Neural crest cell (in vitro differentiated cells): ENCODE measurements at regions not wholly inside any gene's neighbourhood (a gene's known extent, or its start where the extent isn't known, plus 50 kb on each side); places are given as distances from the start of the nearest gene placed in this dataset.
"Not testable (repeated sequence)": the region's sequence is repeated elsewhere in the genome, so short reads cannot be mapped to it uniquely, and the experiment has no call there.

ENCODE experiments used
- DNase-seq: peaks from one replicate; pipeline ENCODE4 v3.0.0; 2021; ENCODE audit warnings: low read depth, mixed read lengths, low spot score
- H3K27ac Mint-ChIP-seq: one replicate; pipeline ENCODE4 v1.8.0; 2021; ENCODE audit warnings: mild to moderate bottlenecking, mixed read lengths; ENCODE audit not compliant: unreplicated experiment
- H3K27me3 Mint-ChIP-seq: 2 replicates; pipeline ENCODE4 v1.8.0; 2021; ENCODE audit warnings: low read depth, mild to moderate bottlenecking, mixed read lengths
- H3K36me3 Mint-ChIP-seq: 2 replicates; pipeline ENCODE4 v1.8.0; 2021; ENCODE audit warnings: low read depth, mild to moderate bottlenecking, mixed read lengths
- H3K4me1 Mint-ChIP-seq: 2 replicates; pipeline ENCODE4 v1.8.0; 2021; ENCODE audit warnings: mixed read lengths
- H3K4me3 Mint-ChIP-seq: one replicate; pipeline ENCODE4 v1.8.0; 2021; ENCODE audit warnings: mild to moderate bottlenecking, mixed read lengths
- H3K9me3 Mint-ChIP-seq: 2 replicates; pipeline ENCODE4 v1.8.0; 2021; ENCODE audit warnings: mixed read lengths
- CTCF ChIP-seq: fragments of 200-600 bp; sonication (generic); conservative IDR thresholded peaks from 2 replicates; pipeline ENCODE4 v1.5.0; 2021; ENCODE audit warnings: antibody characterized with exemption, mild to moderate bottlenecking

DNA sequence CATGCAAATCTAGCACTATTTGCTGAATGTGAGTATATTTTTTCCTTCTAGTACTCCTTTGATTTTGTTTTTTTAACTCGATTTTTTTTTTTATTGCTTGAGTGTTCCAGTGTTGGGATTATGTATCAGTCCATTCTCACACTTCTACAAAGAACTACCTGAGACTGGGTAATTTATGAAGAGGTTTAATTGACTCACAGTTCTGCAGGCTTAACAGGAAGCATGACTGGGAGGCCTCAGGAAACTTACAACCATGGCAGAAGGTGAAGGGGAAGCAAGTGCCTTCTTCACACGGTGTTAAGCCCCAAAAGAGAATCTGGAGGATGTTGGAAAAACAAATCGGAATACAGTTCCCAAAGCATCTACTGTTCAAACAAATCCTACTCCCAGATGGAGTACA lies 69.1 kb downstream of the ZNF518B start:
- H3K36me3 Mint-ChIP-seq, H3K9me3 Mint-ChIP-seq, H3K27ac Mint-ChIP-seq, DNase-seq, H3K27me3 Mint-ChIP-seq, H3K4me3 Mint-ChIP-seq, H3K4me1 Mint-ChIP-seq: not testable (repeated sequence)

DNA sequence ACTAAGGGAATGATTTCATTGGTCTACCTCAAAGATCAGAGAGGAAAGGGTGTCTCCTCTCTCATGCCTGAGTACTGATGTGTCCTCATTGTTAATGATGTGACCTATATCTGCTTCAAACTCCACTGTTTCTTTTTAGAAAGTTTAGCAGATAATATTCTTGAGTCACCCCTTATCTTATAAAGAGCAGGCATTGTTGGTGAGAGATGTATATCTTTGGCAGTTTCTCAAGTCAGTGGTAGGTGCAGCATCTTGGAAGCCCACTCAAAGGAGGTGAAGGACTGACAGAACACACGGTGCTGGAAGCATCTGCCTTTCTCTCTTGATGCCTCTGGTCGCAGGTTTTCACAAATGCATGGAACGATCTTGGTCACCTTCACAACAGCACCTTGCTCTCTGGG lies 71.2 kb downstream of the ZNF518B start:
- no peaks in the 10 kb centered on the region for H3K36me3 Mint-ChIP-seq
- TF ChIP-seq CTCF = no peak
- no peak for DNase-seq
- H3K27ac Mint-ChIP-seq = no peak overlapping the region
- no peaks in the 10 kb centered on the region for H3K4me1 Mint-ChIP-seq
- no peaks in the 10 kb centered on the region for H3K9me3 Mint-ChIP-seq
- no peak overlapping the region for H3K4me3 Mint-ChIP-seq
- H3K27me3 Mint-ChIP-seq = no peaks in the 10 kb centered on the region

- Mint-ChIP-seq H3K9me3 (no peaks in the 10 kb centered on the region), H3K27me3 (no peaks in the 10 kb centered on the region), H3K36me3 (no peaks in the 10 kb centered on the region), H3K4me1 (no peaks in the 10 kb centered on the region), H3K27ac (no peak overlapping the region), H3K4me3 (no peak overlapping the region)
- no peak for TF ChIP-seq CTCF
- DNase-seq = no peak
Observed at GRCh38 chr4:10384974-10385373, 72.3 kb downstream of the ZNF518B start.

DNA sequence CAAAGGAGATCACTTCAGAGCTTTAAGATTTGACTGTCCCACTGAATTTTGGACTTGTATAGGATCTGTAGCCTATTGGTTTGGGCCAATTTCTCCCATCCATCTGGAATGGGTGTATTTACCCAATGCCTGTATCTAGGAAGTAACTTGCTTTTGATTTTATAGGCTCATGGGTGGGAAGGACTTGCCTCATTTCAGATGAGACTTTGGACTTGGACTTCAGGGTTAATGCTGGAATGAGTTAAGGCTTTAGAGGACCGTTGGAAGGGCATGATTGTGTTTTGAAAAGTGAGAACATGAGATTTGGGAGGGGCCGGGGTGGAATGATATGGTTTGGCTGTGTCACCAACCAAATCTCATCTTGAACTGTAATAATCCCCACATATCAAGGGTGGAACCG lies 73.8 kb downstream of the ZNF518B start:
- H3K4me3 Mint-ChIP-seq = no peak overlapping the region
- TF ChIP-seq CTCF = no peak
- H3K27ac Mint-ChIP-seq = no peak overlapping the region
- no peaks in the 10 kb centered on the region for H3K27me3 Mint-ChIP-seq
- no peak for DNase-seq
- no peaks in the 10 kb centered on the region for H3K9me3 Mint-ChIP-seq
- H3K4me1 Mint-ChIP-seq = no peaks in the 10 kb centered on the region
- H3K36me3 Mint-ChIP-seq = no peaks in the 10 kb centered on the region

DNA sequence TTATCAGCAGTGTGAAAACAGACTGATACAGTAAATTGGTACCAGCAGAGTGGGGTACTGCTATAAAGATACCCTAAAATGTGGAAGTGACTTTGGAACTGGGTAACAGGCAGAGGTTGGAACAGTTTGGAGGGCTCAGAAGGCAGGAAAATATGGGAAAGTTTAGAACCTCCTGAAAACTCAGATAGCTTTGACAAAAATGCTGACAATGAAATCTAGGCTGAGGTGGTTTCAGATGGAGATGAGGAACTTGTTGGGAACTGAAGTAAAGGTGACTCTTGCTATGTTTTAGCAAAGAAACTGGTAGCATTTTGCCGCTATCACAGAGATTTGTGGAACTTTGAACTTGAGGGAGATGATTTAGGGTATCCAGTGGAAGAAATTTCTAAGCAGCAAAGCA lies 75.1 kb downstream of the ZNF518B start:
- H3K4me3 Mint-ChIP-seq, DNase-seq, H3K9me3 Mint-ChIP-seq, H3K36me3 Mint-ChIP-seq, H3K27ac Mint-ChIP-seq, H3K4me1 Mint-ChIP-seq, H3K27me3 Mint-ChIP-seq: not testable (repeated sequence)

DNA sequence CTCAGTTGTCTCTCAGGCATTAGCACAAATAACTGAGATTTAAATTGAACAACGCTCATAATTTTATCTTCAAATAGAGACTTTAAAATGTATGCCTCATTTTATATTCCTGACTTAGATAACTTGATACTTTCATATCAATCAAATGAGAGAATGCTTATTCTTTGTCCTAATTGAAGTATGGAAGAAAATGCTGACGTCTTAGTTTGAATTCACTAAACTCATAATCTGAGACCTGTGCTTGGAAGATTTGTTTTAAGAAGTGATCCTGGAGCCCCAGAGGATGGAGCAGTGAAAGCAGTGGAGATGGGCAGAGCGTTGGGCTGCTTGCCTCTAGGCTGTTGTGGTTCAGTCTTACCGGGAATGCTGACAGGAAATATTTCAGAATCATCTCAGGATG lies 76.1 kb downstream of the ZNF518B start:
- Mint-ChIP-seq H3K27ac (no peak overlapping the region), H3K27me3 (no peaks in the 10 kb centered on the region), H3K9me3 (no peaks in the 10 kb centered on the region), H3K4me3 (no peak overlapping the region), H3K36me3 (no peaks in the 10 kb centered on the region), H3K4me1 (no peaks in the 10 kb centered on the region)
- DNase-seq = no peak
- TF ChIP-seq CTCF = no peak

- Mint-ChIP-seq H3K9me3 (no peaks in the 10 kb centered on the region), H3K27me3 (no peaks in the 10 kb centered on the region), H3K4me3 (no peak overlapping the region), H3K36me3 (no peaks in the 10 kb centered on the region), H3K27ac (no peak overlapping the region), H3K4me1 (no peaks in the 10 kb centered on the region)
- DNase-seq = no peak
- no peak for TF ChIP-seq CTCF
Observed at GRCh38 chr4:10380735-10381134, 76.5 kb downstream of the ZNF518B start.
